ENCODE measurements at regions not wholly inside any gene's neighbourhood (a gene's known extent, or its start where the extent isn't known, plus 50 kb on each side); places are given as distances from the start of the nearest gene placed in this dataset.

- Histone ChIP-seq H3K4me2 (no peak overlapping the region), H3K4me3 (IDR thresholded peaks at IDR 0.05; ENCODE audit: insufficient read depth, low read depth, low read length) (no peak overlapping the region), H3K9ac (no peak overlapping the region), H3K27ac (no peak overlapping the region), H3K79me2 (ENCODE audit: insufficient read depth, low read depth) (no peaks in the 10 kb centered on the region), H4K20me1 (ENCODE audit: insufficient read depth) (no peaks in the 10 kb centered on the region), H2AFZ (ENCODE audit: low read depth) (no peak overlapping the region), H3K27me3 (ENCODE audit: insufficient read depth, low read depth) (no peaks in the 10 kb centered on the region), H3K36me3 (ENCODE audit: insufficient read depth) (no peaks in the 10 kb centered on the region), H3K4me1 (ENCODE audit: low read depth, poor library complexity, severe bottlenecking) (no peaks in the 10 kb centered on the region)
- TF ChIP-seq CTCF (conservative IDR thresholded peaks at IDR 0.05; ENCODE audit: low read depth, low read length) = no peak
Measured at GRCh38 chrX:64536736-64537135, 141.5 kb upstream of the MTMR8 start.
